ENCODE measurements at regions not wholly inside any gene's neighbourhood (a gene's known extent, or its start where the extent isn't known, plus 50 kb on each side); places are given as distances from the start of the nearest gene placed in this dataset.

- no peak for TF ChIP-seq ZNF830 (tag by site-specific recombination; IDR thresholded peaks at IDR 0.05; ENCODE audit: low read depth)
- TF ChIP-seq ZNF596 (tag by site-specific recombination; IDR thresholded peaks at IDR 0.05), result no peak
- TF ChIP-seq YY1 (tag by site-specific recombination; IDR thresholded peaks at IDR 0.05), result no peak
- TF ChIP-seq ZNF580 (tag by site-specific recombination; IDR thresholded peaks at IDR 0.05), result no peak
- no peak for TF ChIP-seq ZNF843 (tag by site-specific recombination; IDR thresholded peaks at IDR 0.05)
- no peak for TF ChIP-seq ZBTB1 (tag by site-specific recombination; IDR thresholded peaks at IDR 0.05)
- TF ChIP-seq ZNF670 (tag by site-specific recombination; IDR thresholded peaks at IDR 0.05; ENCODE audit: low read depth), result no peak
- TF ChIP-seq MZF1 (tag by site-specific recombination; IDR thresholded peaks at IDR 0.05; ENCODE audit: borderline replicate concordance), result no peak
- no peak for TF ChIP-seq REPIN1 (tag by site-specific recombination; IDR thresholded peaks at IDR 0.05; ENCODE audit: low read depth)
Measured at GRCh38 chr13:78997902-78998629, 339.1 kb upstream of the OBI1 start.
